Sigmoid colon (tissue), 6 donors: ENCODE measurements at regions not wholly inside any gene's neighbourhood (a gene's known extent, or its start where the extent isn't known, plus 50 kb on each side); places are given as distances from the start of the nearest gene placed in this dataset.

Experiments used
- DNase-seq: peaks from one replicate; pipeline ENCODE4 v3.0.0-alpha.2; 2019
- H3K27ac ChIP-seq, 4 donors: fragments of 200-600 bp; sonication (generic); one replicate each; pipeline ENCODE4 v1.5.1; 2016 to 2019; ENCODE audit warnings: mild to moderate bottlenecking in 1 of 4
- H3K27me3 ChIP-seq, 3 donors: fragments of 200-600 bp; sonication (generic); one replicate each; pipeline ENCODE4 v1.5.1; 2019; ENCODE audit warnings: mild to moderate bottlenecking in 1 of 3
- H3K36me3 ChIP-seq, 4 donors: fragments of 200-600 bp; sonication (generic); one replicate each; pipeline ENCODE4 v1.5.1; 2016 to 2019
- H3K4me1 ChIP-seq, 4 donors: fragments of 200-600 bp; sonication (generic); one replicate each; pipeline ENCODE4 v1.5.1; 2017 to 2019
- H3K4me3 ChIP-seq, 4 donors: fragments of 200-600 bp; sonication (generic); one replicate each; pipeline ENCODE4 v1.5.1; 2017 to 2019; ENCODE audit warnings: mild to moderate bottlenecking in 2 of 4, moderate library complexity in 1 of 4
- H3K9me3 ChIP-seq, 4 donors: fragments of 200-600 bp in 3 of 4; sonication (generic) in 3 of 4; one replicate each; pipeline versions ENCODE4 v1.5.1 to v1.6.1; 2013 to 2019
- CTCF ChIP-seq, 4 experiments: fragments of 450-650 bp in 3 of 4; fragments of 200-600 bp in 1 of 4; IDR thresholded peaks; one replicate each; pipeline ENCODE4 v1.5.1; 2016 to 2019; ENCODE audit warnings: antibody characterized with exemption in 4 of 4, mild to moderate bottlenecking in 3 of 4, moderate library complexity in 2 of 4
- EP300 ChIP-seq, 4 donors: sonication (generic); formaldehyde crosslinking; IDR thresholded peaks; one replicate each; pipeline ENCODE4 v1.6.1; 2017; ENCODE audit warnings: antibody characterized with exemption in 4 of 4
- POLR2A ChIP-seq, 2 donors: fragments of 450-650 bp; IDR thresholded peaks; one replicate each; pipeline ENCODE4 v1.6.1; 2016; ENCODE audit warnings: antibody characterized with exemption in 2 of 2, mild to moderate bottlenecking in 2 of 2, moderate library complexity in 2 of 2
- POLR2AphosphoS5 ChIP-seq, 4 donors: sonication (generic); formaldehyde crosslinking; IDR thresholded peaks; one replicate each; pipeline ENCODE4 v1.6.1; 2017; ENCODE audit warnings: antibody characterized with exemption in 4 of 4
- WGBS, 2 donors: extraction: QIAGEN DNeasy Blood & Tissue Kit; methylation state at CpG; one replicate each; pipeline ENCODE4 v1.1.7; 2013; 5-methylcytosine and 5-hydroxymethylcytosine counted together
- intact Hi-C: fragments of 100-400 bp; cut with DNase I; formaldehyde crosslinking; loops from one replicate; pipeline ENCODE4 v1.15.1; 2023
- donor health status: healthy with polysubstance abuse.
- donor health status: healthy.

- intact Hi-C loops = no loop called here
- WGBS, 2 donors = 88 to 90% methylated on average over 3 of the region's 3 CpGs
- Histone ChIP-seq H3K4me1 (no peaks in the 10 kb centered on the region), H3K27me3 (no peaks in the 10 kb centered on the region), H3K4me3 (no peak overlapping the region), H3K36me3 (no peaks in the 10 kb centered on the region), H3K9me3 (no peaks in the 10 kb centered on the region), H3K27ac (no peak overlapping the region)
- no peak for TF ChIP-seq POLR2A (IDR thresholded peaks at IDR 0.05)
- TF ChIP-seq POLR2AphosphoS5 (IDR thresholded peaks at IDR 0.05) = no peak
- TF ChIP-seq CTCF (IDR thresholded peaks at IDR 0.05) = no peak
- TF ChIP-seq EP300 (IDR thresholded peaks at IDR 0.05) = no peak
- DNase-seq = no peak
These were observed 258.1 kb downstream of the RAB38 start for GRCh38 chr11:87917111-87917510.

- no peak for DNase-seq
- TF ChIP-seq POLR2AphosphoS5 (IDR thresholded peaks at IDR 0.05) (no peak), EP300 (IDR thresholded peaks at IDR 0.05) (no peak), CTCF (IDR thresholded peaks at IDR 0.05) (no peak), POLR2A (IDR thresholded peaks at IDR 0.05) (no peak)
- intact Hi-C loops = no loop called here
- Histone ChIP-seq H3K27me3 (no peaks in the 10 kb centered on the region), H3K36me3 (no peaks in the 10 kb centered on the region), H3K4me3 (no peak overlapping the region), H3K9me3 (no peaks in the 10 kb centered on the region), H3K27ac (no peak overlapping the region), H3K4me1 (no peaks in the 10 kb centered on the region)
- 75 to 86% methylated on average over 2 of the region's 2 CpGs for WGBS, 2 donors
These were observed 266.1 kb downstream of the RAB38 start for GRCh38 chr11:87909178-87909577.

GRCh38 chr11:87908086-87908485 lies 267.2 kb downstream of the RAB38 start:
- no peak for DNase-seq
- no peak overlapping the region for H3K27ac ChIP-seq
- no peak overlapping the region for H3K4me3 ChIP-seq
- TF ChIP-seq EP300 (IDR thresholded peaks at IDR 0.05) = no peak
- no peak for TF ChIP-seq POLR2AphosphoS5 (IDR thresholded peaks at IDR 0.05)
- no peak for TF ChIP-seq CTCF (IDR thresholded peaks at IDR 0.05)
- no peak for TF ChIP-seq POLR2A (IDR thresholded peaks at IDR 0.05)
- no peaks in the 10 kb centered on the region for H3K4me1 ChIP-seq
- H3K36me3 ChIP-seq = no peaks in the 10 kb centered on the region
- H3K9me3 ChIP-seq = no peaks in the 10 kb centered on the region
- intact Hi-C loops = no loop called here
- WGBS, 2 donors = 79 to 82% methylated on average over 1 of the region's 1 CpG
- no peaks in the 10 kb centered on the region for H3K27me3 ChIP-seq

- intact Hi-C loops = no loop called here
- Histone ChIP-seq H3K9me3 (no peaks in the 10 kb centered on the region), H3K27me3 (no peaks in the 10 kb centered on the region), H3K36me3 (no peaks in the 10 kb centered on the region), H3K4me1 (peaks cover 0 to 7% (median 2%) of the 10 kb centered on the region in 4 donors), H3K27ac (no peak overlapping the region), H3K4me3 (no peak overlapping the region)
- DNase-seq = no peak
- no peak for TF ChIP-seq CTCF (IDR thresholded peaks at IDR 0.05)
- TF ChIP-seq POLR2AphosphoS5 (IDR thresholded peaks at IDR 0.05) = no peak
- no peak for TF ChIP-seq EP300 (IDR thresholded peaks at IDR 0.05)
- no peak for TF ChIP-seq POLR2A (IDR thresholded peaks at IDR 0.05)
- 64 to 82% methylated on average over 3 of the region's 3 CpGs for WGBS, 2 donors
These were observed 271.9 kb downstream of the RAB38 start for GRCh38 chr11:87903345-87903744.

GRCh38 chr11:87901341-87901740 lies 273.9 kb downstream of the RAB38 start:
- intact Hi-C loops = no loop called here
- H3K36me3 ChIP-seq = no peaks in the 10 kb centered on the region
- DNase-seq = no peak
- TF ChIP-seq CTCF (IDR thresholded peaks at IDR 0.05) = no peak
- no peak for TF ChIP-seq EP300 (IDR thresholded peaks at IDR 0.05)
- no peak for TF ChIP-seq POLR2A (IDR thresholded peaks at IDR 0.05)
- TF ChIP-seq POLR2AphosphoS5 (IDR thresholded peaks at IDR 0.05) = no peak
- 45 to 65% methylated on average over 3 of the region's 3 CpGs for WGBS, 2 donors
- H3K4me1 ChIP-seq = peaks cover 0 to 7% (median 2%) of the 10 kb centered on the region in 4 donors
- no peak overlapping the region for H3K4me3 ChIP-seq
- H3K9me3 ChIP-seq = no peaks in the 10 kb centered on the region
- no peaks in the 10 kb centered on the region for H3K27me3 ChIP-seq
- H3K27ac ChIP-seq = no peak overlapping the region
